Duodenal mucosa (tissue), 2 donors: ENCODE measurements at regions not wholly inside any gene's neighbourhood (a gene's known extent, or its start where the extent isn't known, plus 50 kb on each side); places are given as distances from the start of the nearest gene placed in this dataset.
"Not testable (repeated sequence)": the region's sequence is repeated elsewhere in the genome, so short reads cannot be mapped to it uniquely, and the experiment has no call there.

Experiments
- H3K27ac ChIP-seq: one replicate; pipeline ENCODE4 v1.7.0; 2013; ENCODE audit warnings: low read depth, low read length
- H3K27me3 ChIP-seq, 2 donors: one replicate each; pipeline ENCODE4 v1.7.0; 2013; ENCODE audit warnings: low read length in 2 of 2, control low read depth in 1 of 2; ENCODE audit not compliant: insufficient read depth in 2 of 2, control insufficient read depth in 1 of 2
- H3K36me3 ChIP-seq, 2 donors: one replicate each; pipeline ENCODE4 v1.7.0; 2013; ENCODE audit warnings: low read length in 2 of 2, control low read depth in 1 of 2; ENCODE audit not compliant: insufficient read depth in 2 of 2, control insufficient read depth in 1 of 2
- H3K4me1 ChIP-seq, 2 donors: one replicate each; pipeline ENCODE4 v1.7.0; 2013; ENCODE audit warnings: low read length in 2 of 2, control low read depth in 1 of 2; ENCODE audit not compliant: insufficient read depth in 2 of 2, control insufficient read depth in 1 of 2
- H3K4me3 ChIP-seq, 2 donors: one replicate each; pipeline ENCODE4 v1.7.0; 2013; ENCODE audit warnings: low read length in 2 of 2, low read depth in 1 of 2
- H3K9ac ChIP-seq, 2 donors: one replicate each; pipeline ENCODE4 v1.7.0; 2013; ENCODE audit warnings: low read length in 2 of 2, low read depth in 1 of 2
- H3K9me3 ChIP-seq, 2 donors: one replicate each; pipeline ENCODE4 v1.7.0; 2013; ENCODE audit warnings: low read length in 2 of 2, control low read depth in 1 of 2; ENCODE audit not compliant: control insufficient read depth in 1 of 2

DNA sequence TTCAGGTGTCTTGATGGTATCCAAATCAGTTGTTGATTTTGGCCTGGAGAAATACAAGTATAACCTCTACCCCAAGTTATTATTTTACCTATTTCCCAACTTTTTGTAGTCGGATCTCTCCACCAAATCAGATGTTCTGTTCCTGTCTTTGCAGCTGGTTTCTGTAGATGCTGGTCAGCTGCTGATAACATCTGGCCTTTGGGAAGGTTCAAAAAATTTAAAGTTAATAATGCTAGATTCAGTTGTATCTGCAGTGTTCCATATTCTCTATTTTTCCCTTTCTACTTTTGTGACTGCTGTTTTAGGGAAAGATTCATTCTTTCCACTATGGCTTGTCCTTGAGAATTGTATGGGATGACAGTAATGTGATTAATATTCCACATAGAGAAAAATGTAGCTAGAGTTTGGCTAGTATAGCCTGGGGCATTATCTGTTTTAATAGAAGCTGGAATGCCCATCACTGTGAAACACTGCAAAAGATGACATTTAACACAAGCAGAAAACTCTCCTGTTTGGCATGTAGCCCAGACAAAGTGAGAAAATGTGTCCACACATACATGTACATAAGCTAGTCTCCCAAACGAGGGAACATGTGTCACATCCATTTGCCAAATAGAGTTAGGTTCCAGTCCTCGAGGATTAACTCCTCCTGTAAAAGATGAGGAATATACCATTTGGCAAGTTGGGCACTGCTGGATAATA, 99.2 kb downstream of the ZNF100 start:
- H3K4me1 ChIP-seq, H3K27me3 ChIP-seq, H3K9me3 ChIP-seq, H3K36me3 ChIP-seq, H3K27ac ChIP-seq, H3K4me3 ChIP-seq, H3K9ac ChIP-seq: not testable (repeated sequence)

DNA sequence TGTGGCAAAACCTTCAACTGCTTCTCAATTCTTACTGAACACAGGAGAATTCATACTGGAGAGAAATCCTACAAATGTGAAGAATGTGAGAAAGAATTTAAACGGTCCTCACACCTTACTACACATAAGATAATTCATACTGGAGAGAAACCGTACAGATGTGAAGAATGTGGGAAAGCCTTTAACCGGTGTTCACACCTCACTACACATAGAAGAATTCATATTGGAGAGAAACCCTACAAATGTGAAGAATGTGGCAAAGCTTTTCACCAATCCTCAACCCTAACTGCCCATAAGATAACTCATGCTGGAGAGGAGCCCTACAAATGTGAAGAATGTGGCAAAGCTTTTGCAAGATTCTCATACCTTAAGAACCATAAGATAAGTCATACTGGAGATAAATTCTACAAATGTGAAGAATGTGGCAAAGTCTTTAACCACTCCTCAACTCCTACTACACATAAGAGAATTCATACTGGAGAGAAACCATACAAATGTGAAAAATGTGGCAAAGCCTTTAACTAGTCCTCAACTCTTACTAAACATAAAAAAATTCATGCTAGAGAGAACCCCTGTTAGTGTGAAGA, 111.7 kb downstream of the ZNF100 start:
- no peaks in the 10 kb centered on the region for H3K4me1 ChIP-seq
- no peaks in the 10 kb centered on the region for H3K27me3 ChIP-seq
- H3K27ac ChIP-seq = no peak overlapping the region
- H3K9ac ChIP-seq = no peak overlapping the region
- no peaks in the 10 kb centered on the region for H3K36me3 ChIP-seq
- peaks cover 0 to 10% of the 10 kb centered on the region in 2 donors for H3K9me3 ChIP-seq
- no peak overlapping the region for H3K4me3 ChIP-seq

DNA sequence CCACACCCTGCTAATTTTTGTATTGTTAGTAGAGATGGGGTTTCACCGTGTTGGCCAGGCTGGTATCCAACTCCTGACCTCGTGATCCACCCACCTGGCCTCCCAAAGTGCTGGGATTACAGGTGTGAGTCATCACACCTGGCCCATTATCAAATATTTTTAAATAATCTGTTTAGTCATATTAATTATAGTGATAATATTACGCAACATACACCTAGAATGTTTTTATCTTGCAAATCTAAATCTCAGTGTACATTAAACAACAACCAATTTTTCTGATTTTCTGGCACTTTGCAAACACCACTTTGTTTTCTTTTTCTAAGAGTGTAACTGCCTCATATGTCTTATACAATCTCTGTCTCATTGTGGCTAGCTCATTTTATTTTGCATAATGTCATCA, 115.9 kb downstream of the ZNF100 start:
- H3K9ac ChIP-seq = not testable (repeated sequence)

DNA sequence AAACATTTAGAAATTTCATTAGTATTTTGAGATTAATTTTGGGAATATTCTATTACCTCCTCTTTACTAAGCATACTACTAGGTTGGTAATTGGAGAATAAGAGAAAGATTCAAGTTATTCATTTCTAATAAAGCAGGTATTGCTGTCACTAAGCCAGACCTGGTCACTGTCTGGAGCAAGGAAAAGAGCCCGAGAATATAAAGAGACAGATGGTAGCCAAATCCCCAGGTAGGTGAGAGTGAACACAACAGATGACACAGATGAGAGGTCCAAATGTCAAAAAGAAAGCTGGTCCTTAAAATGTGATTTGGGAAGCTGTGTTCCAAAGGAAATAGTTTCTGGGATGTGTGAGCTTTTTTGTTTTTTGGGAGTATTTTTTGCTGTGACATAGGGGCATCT, 128.6 kb downstream of the ZNF100 start:
- Histone ChIP-seq H3K36me3 (no peaks in the 10 kb centered on the region), H3K27me3 (no peaks in the 10 kb centered on the region), H3K9me3 (peaks cover 0 to 2% of the 10 kb centered on the region in 2 donors), H3K4me1 (no peaks in the 10 kb centered on the region), H3K9ac (no peak overlapping the region), H3K4me3 (no peak overlapping the region), H3K27ac (no peak overlapping the region)

More for the DNA sequence above, 115.9 kb downstream of the ZNF100 start:
- H3K9me3 ChIP-seq = peaks cover 0 to 10% of the 10 kb centered on the region in 2 donors
- not testable (repeated sequence) for H3K4me1 ChIP-seq, H3K4me3 ChIP-seq, H3K27me3 ChIP-seq, H3K27ac ChIP-seq, H3K36me3 ChIP-seq

DNA sequence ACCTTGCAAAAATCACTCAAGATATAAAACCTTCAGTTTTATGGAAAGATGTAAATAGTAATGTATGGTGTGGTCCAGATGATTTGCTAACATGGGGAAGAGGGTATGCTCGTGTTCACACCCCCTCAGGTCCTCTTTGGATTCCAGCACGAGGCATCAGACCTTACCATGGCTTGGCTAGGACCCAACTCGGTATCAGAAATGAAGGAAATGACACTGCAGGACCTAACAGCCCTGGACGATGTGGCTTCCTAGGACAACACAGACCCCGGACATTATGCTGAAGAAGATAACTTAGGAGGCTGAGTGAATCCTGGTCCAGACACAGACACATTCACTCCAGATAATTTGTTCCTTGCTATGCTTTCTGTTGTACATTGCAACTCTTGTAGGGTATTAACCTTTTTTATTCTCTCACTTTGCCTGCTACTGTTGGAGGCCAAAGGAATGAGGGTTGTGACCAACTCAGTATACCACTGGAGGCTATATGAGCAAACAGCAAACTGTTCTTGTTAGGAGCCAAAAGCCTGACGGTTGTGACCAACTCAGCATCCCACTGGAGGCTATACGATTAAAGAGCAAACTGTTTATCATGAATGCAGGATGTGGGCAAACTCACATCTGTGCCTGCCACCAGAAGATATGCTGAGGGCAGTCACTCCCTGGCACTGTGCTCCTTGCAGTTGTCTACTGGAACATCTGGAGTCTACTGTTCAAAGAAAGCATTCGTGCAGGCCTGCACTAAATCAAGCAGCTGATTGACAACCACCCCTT, 121.7 kb downstream of the ZNF429 start:
- Histone ChIP-seq H3K4me3 (no peak overlapping the region), H3K4me1 (no peaks in the 10 kb centered on the region), H3K9me3 (peaks cover 0 to 2% of the 10 kb centered on the region in 2 donors), H3K27me3 (no peaks in the 10 kb centered on the region), H3K36me3 (no peaks in the 10 kb centered on the region), H3K27ac (no peak overlapping the region), H3K9ac (no peak overlapping the region)

DNA sequence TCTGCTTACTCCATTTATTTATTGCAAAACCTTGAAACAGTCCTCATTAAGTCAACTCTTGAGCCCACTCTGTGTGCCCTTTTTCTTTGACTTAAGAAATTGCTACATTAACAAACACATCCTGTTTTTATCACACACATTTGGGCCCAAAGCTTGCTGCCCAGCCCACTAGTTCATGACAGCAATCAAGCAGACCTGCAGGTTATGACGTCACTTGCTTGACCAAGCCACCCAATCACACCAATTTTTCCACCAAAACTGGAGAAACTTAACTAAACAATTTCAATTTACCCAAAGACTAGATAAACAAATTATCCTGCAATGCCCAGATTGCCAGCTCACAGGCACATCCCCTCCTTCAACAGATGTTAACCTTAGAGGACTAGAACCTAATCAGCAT, 120.7 kb downstream of the ZNF429 start:
- H3K4me1 ChIP-seq = no peaks in the 10 kb centered on the region
- H3K4me3 ChIP-seq = no peak overlapping the region
- H3K27ac ChIP-seq = no peak overlapping the region
- H3K36me3 ChIP-seq = no peaks in the 10 kb centered on the region
- H3K27me3 ChIP-seq = no peaks in the 10 kb centered on the region
- peaks cover 0 to 2% of the 10 kb centered on the region in 2 donors for H3K9me3 ChIP-seq
- H3K9ac ChIP-seq = no peak overlapping the region

DNA sequence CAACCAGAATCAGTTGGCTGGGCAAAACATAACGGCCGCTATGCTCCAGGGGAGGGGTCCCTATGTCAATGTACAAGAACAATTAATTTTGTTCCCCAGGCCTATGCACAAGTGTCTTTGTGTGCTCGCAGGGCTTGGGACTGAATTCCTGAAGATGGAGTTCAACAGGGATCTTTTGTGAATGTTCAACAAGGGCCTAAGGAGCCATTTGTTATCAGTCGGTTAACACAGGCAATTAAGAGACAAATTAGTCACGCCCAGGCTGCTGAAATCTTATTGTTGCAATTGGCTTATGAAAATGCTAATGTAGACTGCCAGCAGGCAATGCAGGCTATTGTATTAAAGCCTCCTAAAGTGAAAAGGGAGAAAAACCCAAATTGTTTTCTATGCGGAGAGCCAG, 117.5 kb downstream of the ZNF429 start:
- Histone ChIP-seq H3K27ac (no peak overlapping the region), H3K9ac (no peak overlapping the region), H3K9me3 (no peaks in the 10 kb centered on the region), H3K4me1 (no peaks in the 10 kb centered on the region), H3K4me3 (no peak overlapping the region), H3K27me3 (no peaks in the 10 kb centered on the region), H3K36me3 (no peaks in the 10 kb centered on the region)

DNA sequence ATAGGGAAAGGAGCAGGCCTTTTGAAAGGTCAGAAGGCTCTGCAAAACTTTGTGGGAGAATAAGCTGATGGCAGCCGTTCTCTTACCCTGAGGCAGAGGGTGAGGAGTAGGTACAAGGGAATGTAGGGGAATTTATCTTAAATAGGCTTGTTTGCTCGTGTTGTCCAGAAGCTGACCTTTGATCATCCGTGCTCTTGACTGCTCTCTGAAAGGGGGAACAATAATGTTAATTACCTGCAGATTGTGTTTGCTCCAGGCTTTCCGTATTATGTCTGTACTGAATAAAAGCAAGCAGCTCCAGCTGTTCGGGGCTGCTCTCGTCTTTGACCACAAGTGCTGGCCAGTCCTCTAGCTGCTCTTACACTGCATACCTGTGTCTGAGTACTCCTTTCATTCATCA, 116.3 kb downstream of the ZNF429 start:
- no peaks in the 10 kb centered on the region for H3K4me1 ChIP-seq
- no peaks in the 10 kb centered on the region for H3K36me3 ChIP-seq
- no peak overlapping the region for H3K9ac ChIP-seq
- H3K27me3 ChIP-seq = no peaks in the 10 kb centered on the region
- H3K4me3 ChIP-seq = no peak overlapping the region
- H3K27ac ChIP-seq = no peak overlapping the region
- no peaks in the 10 kb centered on the region for H3K9me3 ChIP-seq

DNA sequence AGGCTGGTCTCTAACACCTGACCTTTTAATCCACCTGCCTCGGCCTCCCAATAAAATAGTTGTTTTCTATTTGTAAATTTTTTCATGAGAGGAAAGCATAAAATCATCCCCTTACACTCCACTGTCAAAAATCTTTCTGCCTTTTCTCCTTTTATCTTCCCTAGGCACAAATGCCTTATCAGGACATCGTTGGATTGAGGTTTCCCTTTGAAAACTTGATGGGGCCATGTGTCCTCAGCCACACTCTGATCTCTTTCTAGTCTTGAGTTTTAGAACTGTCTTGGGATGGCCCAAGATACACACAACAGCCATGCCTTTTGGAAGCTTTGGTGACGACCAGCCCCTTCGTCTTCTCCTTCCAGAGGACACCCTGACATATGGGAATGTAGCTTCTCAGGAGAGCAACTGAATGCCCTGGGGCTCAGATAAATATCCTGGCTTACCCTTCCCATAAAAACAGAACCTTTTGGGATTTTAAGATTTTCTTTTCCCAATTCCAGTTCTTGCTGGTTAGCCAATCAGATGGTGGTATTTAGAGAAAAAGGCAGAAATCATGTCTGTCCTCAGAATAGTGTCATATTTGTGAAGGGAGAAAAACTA, 112.4 kb downstream of the ZNF429 start:
- Histone ChIP-seq H3K27me3 (no peaks in the 10 kb centered on the region), H3K4me3 (no peak overlapping the region), H3K9me3 (peaks cover 0 to 5% of the 10 kb centered on the region in 2 donors), H3K36me3 (no peaks in the 10 kb centered on the region), H3K4me1 (no peaks in the 10 kb centered on the region), H3K9ac (no peak overlapping the region), H3K27ac (no peak overlapping the region)

DNA sequence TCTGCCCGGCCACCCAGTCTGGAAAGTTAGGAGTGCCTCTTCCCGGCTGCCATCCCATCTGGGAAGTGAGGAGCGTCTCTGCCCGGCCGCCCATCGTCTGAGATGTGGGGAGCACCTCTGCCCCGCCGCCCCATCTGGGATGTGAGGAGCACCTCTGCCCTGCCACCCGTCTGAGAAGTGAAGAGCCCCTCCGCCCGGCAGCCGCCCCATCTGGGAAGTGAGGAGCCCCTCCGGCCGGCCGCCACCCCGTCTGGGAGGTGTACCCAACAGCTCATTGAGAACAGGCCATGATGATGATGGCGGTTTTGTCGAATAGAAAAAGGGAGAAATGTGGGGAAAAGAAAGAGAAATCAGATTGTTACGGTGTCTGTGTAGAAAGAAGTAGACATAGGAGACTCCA, 109.4 kb downstream of the ZNF429 start:
- not testable (repeated sequence) for H3K9me3 ChIP-seq, H3K4me3 ChIP-seq, H3K27me3 ChIP-seq, H3K27ac ChIP-seq, H3K9ac ChIP-seq, H3K36me3 ChIP-seq, H3K4me1 ChIP-seq
